CD14-positive monocyte (primary cell): ENCODE measurements at regions not wholly inside any gene's neighbourhood (a gene's known extent, or its start where the extent isn't known, plus 50 kb on each side); places are given as distances from the start of the nearest gene placed in this dataset.

Experiments used
- DNase-seq, 3 donors: peaks; one replicate each; pipeline ENCODE4 v3.0.0-alpha.2; 2011 to 2022
- H2AFZ ChIP-seq: 2 replicates; pipeline ENCODE4 v1.6.0; 2012; ENCODE audit warnings: mild to moderate bottlenecking, low read depth, low read length, inconsistent platforms; ENCODE audit not compliant: insufficient read depth, poor library complexity, severe bottlenecking
- H3K27ac ChIP-seq, 2 donors: 1 replicate in 1 of 2; 2 replicates in 1 of 2; pipeline ENCODE4 v1.5.1; 2012 to 2013; ENCODE audit warnings: low read length in 2 of 2, control low read depth in 1 of 2, inconsistent platforms in 1 of 2, low read depth in 1 of 2, mild to moderate bottlenecking in 1 of 2
- H3K27me3 ChIP-seq, 2 donors: one replicate each; pipeline versions ENCODE4 v1.6.0 to v1.6.1; 2011 to 2013; ENCODE audit warnings: low read length in 2 of 2; ENCODE audit not compliant: control insufficient read depth in 2 of 2, insufficient read depth in 2 of 2
- H3K36me3 ChIP-seq, 2 donors: replicated peaks in 1 of 2; 1 replicate in 1 of 2; 2 replicates in 1 of 2; pipeline versions ENCODE4 v1.5.1 to v1.6.1; 2012 to 2013; ENCODE audit warnings: low read length in 2 of 2, control low read depth in 1 of 2, inconsistent platforms in 1 of 2, mild to moderate bottlenecking in 1 of 2; ENCODE audit not compliant: insufficient read depth in 2 of 2, control insufficient read depth in 1 of 2
- H3K4me1 ChIP-seq, 2 donors: 1 replicate in 1 of 2; 2 replicates in 1 of 2; pipeline versions ENCODE4 v1.5.1 to v1.6.1; 2012 to 2013; ENCODE audit warnings: low read length in 2 of 2, control low read depth in 1 of 2, inconsistent platforms in 1 of 2, mild to moderate bottlenecking in 1 of 2, moderate library complexity in 1 of 2; ENCODE audit not compliant: insufficient read depth in 2 of 2, control insufficient read depth in 1 of 2
- H3K4me2 ChIP-seq: replicated peaks from 2 replicates; pipeline ENCODE3; 2012; ENCODE audit warnings: low read length, moderate library complexity, mild to moderate bottlenecking; ENCODE audit not compliant: poor library complexity, severe bottlenecking; ENCODE audit errors: extremely low read depth
- H3K4me3 ChIP-seq, 3 experiments: fragments of 200-600 bp in 1 of 3; sonication (generic) in 1 of 3; replicated peaks in 1 of 3; 1 replicate in 2 of 3; 2 replicates in 1 of 3; pipeline ENCODE4 v1.5.1; 2011 to 2013; ENCODE audit warnings: low read length in 3 of 3, mild to moderate bottlenecking in 3 of 3, control low read depth in 2 of 3, low read depth in 2 of 3, inconsistent platforms in 1 of 3, moderate library complexity in 1 of 3
- H3K79me2 ChIP-seq: 2 replicates; pipeline ENCODE4 v1.6.0; 2012; ENCODE audit warnings: mild to moderate bottlenecking, control low read depth, inconsistent platforms, low read length, moderate library complexity; ENCODE audit not compliant: insufficient read depth
- H3K9ac ChIP-seq: 2 replicates; pipeline ENCODE4 v1.6.0; 2017; ENCODE audit warnings: low read length, mild to moderate bottlenecking; ENCODE audit not compliant: insufficient read depth, poor library complexity, severe bottlenecking
- H3K9me3 ChIP-seq, 2 donors: replicated peaks in 1 of 2; 1 replicate in 1 of 2; 2 replicates in 1 of 2; pipeline versions ENCODE4 v1.5.1 to v1.6.1; 2012 to 2013; ENCODE audit warnings: low read length in 2 of 2, control low read depth in 1 of 2; ENCODE audit not compliant: control insufficient read depth in 1 of 2, insufficient read depth in 1 of 2
- H4K20me1 ChIP-seq: 2 replicates; pipeline ENCODE4 v1.6.0; 2012; ENCODE audit warnings: mild to moderate bottlenecking, low read length, control low read depth, moderate library complexity; ENCODE audit not compliant: insufficient read depth
- H3K27ac Mint-ChIP-seq, 7 donors: one replicate each; pipeline ENCODE4 v1.8.0; 2020; ENCODE audit warnings: mild to moderate bottlenecking in 7 of 7, mixed read lengths in 7 of 7, moderate library complexity in 6 of 7, inconsistent platforms in 2 of 7
- H3K27me3 Mint-ChIP-seq, 3 donors: one replicate each; pipeline ENCODE4 v1.8.0; 2021 to 2022; ENCODE audit warnings: low read depth in 3 of 3, mild to moderate bottlenecking in 3 of 3, mixed read lengths in 3 of 3, moderate library complexity in 3 of 3, inconsistent platforms in 1 of 3
- H3K36me3 Mint-ChIP-seq, 2 donors: one replicate each; pipeline ENCODE4 v1.8.0; 2020; ENCODE audit warnings: mixed read lengths in 2 of 2, inconsistent platforms in 1 of 2, mild to moderate bottlenecking in 1 of 2
- H3K4me1 Mint-ChIP-seq: one replicate; pipeline ENCODE4 v1.8.0; 2020; ENCODE audit warnings: mild to moderate bottlenecking, mixed read lengths
- H3K4me3 Mint-ChIP-seq, 2 donors: one replicate each; pipeline ENCODE4 v1.8.0; 2020; ENCODE audit warnings: mild to moderate bottlenecking in 2 of 2, mixed read lengths in 2 of 2, moderate library complexity in 1 of 2
- H3K9me3 Mint-ChIP-seq, 7 donors: one replicate each; pipeline ENCODE4 v1.8.0; 2020 to 2022; ENCODE audit warnings: mixed read lengths in 7 of 7, mild to moderate bottlenecking in 6 of 7, moderate library complexity in 6 of 7, inconsistent platforms in 2 of 7
- WGBS: methylation state at CpG from one replicate; pipeline ENCODE4 v1.1.5; 2013; ENCODE audit warnings: missing lambda C conversion rate; ENCODE audit not compliant: insufficient coverage; 5-methylcytosine and 5-hydroxymethylcytosine counted together
- intact Hi-C, 2 donors: fragments of 100-400 bp; cut with micrococcal nuclease; formaldehyde crosslinking; loops; one replicate each; pipeline versions ENCODE4 v1.15.0 to v1.15.1; 2023
- TF ChIP-seq, protein P1 (sequence below): fragments of 200-600 bp; IDR thresholded peaks from one replicate; pipeline ENCODE4 v1.8.0; 2022; ENCODE audit warnings: antibody characterized with exemption, mild to moderate bottlenecking

DNA sequence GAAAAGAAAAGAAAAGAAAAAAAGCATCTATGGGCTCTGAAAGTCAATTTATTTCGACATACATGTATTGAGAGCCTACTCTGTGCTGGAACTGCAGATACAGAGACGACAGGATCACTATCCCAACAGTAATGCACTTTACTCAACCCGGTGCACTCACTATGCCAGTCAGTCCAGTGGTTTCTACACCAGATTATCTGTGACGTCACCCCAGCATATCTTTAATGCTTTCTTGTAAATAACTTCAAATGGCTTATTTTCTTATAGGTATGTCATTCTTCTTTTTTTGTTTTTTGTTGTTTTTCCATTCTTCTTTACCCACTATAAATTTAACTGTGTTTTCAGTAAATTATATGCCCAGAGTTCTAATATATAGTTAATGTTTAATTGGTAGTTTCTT lies 800.0 kb upstream of the FANCL start:
- H3K27me3 ChIP-seq, result no peaks in the 10 kb centered on the region
- no peak overlapping the region for H3K4me2 ChIP-seq
- no peak overlapping the region for H3K4me3 Mint-ChIP-seq
- no peaks in the 10 kb centered on the region for H3K79me2 ChIP-seq
- TF ChIP-seq, protein P1, sequence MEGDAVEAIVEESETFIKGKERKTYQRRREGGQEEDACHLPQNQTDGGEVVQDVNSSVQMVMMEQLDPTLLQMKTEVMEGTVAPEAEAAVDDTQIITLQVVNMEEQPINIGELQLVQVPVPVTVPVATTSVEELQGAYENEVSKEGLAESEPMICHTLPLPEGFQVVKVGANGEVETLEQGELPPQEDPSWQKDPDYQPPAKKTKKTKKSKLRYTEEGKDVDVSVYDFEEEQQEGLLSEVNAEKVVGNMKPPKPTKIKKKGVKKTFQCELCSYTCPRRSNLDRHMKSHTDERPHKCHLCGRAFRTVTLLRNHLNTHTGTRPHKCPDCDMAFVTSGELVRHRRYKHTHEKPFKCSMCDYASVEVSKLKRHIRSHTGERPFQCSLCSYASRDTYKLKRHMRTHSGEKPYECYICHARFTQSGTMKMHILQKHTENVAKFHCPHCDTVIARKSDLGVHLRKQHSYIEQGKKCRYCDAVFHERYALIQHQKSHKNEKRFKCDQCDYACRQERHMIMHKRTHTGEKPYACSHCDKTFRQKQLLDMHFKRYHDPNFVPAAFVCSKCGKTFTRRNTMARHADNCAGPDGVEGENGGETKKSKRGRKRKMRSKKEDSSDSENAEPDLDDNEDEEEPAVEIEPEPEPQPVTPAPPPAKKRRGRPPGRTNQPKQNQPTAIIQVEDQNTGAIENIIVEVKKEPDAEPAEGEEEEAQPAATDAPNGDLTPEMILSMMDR, result no peak
- no peak overlapping the region for H2AFZ ChIP-seq
- H3K36me3 Mint-ChIP-seq, result no peaks in the 10 kb centered on the region
- H4K20me1 ChIP-seq, result no peaks in the 10 kb centered on the region
- no peaks in the 10 kb centered on the region for H3K36me3 ChIP-seq
- H3K4me1 Mint-ChIP-seq, result no peaks in the 10 kb centered on the region
- intact Hi-C loops, result no loop called here
- H3K9ac ChIP-seq, result no peak overlapping the region
- WGBS, result no CpG with 5 or more reads among the region's 4 CpGs
- no peak overlapping the region for H3K27ac Mint-ChIP-seq
- H3K9me3 Mint-ChIP-seq, result peaks cover 0 to 12% (median 3%) of the 10 kb centered on the region in 7 donors
- H3K4me1 ChIP-seq, result no peaks in the 10 kb centered on the region
- DNase-seq, result no peak
- H3K27ac ChIP-seq, result no peak overlapping the region
- no peaks in the 10 kb centered on the region for H3K9me3 ChIP-seq
- no peaks in the 10 kb centered on the region for H3K27me3 Mint-ChIP-seq
- H3K4me3 ChIP-seq, result no peak overlapping the region

DNA sequence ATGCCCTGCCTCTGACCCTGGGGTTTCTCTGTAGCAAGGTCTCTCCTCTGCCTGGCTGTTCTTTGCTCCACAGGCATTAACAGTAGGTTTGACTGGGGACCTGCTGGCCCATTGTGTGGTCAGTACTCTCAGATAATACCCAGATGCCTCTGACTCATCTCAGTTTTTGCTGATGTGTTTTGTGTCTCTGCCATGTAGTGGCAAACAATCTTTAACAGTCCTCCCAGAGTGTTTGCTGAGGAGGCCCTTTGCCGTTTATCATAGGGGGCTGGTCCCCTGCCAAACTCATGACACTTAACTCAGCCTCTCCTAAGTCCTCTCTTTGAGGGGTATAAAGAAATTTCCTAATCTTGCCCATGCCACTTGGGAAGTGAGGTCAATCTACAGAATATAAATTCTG lies 793.7 kb upstream of the FANCL start:
- H3K36me3 ChIP-seq, result no peaks in the 10 kb centered on the region
- no peaks in the 10 kb centered on the region for H3K4me1 ChIP-seq
- H3K9ac ChIP-seq, result no peak overlapping the region
- no peaks in the 10 kb centered on the region for H3K79me2 ChIP-seq
- WGBS, result no CpG with 5 or more reads among the region's 1 CpG
- no peak for DNase-seq
- H3K9me3 ChIP-seq, result no peaks in the 10 kb centered on the region
- Mint-ChIP-seq H3K27ac (no peak overlapping the region), H3K9me3 (peaks cover 0 to 9% (median 2%) of the 10 kb centered on the region in 7 donors), H3K36me3 (no peaks in the 10 kb centered on the region), H3K4me1 (no peaks in the 10 kb centered on the region), H3K27me3 (no peaks in the 10 kb centered on the region), H3K4me3 (no peak overlapping the region)
- H3K4me3 ChIP-seq, result no peak overlapping the region
- intact Hi-C loops, result no loop called here
- no peaks in the 10 kb centered on the region for H4K20me1 ChIP-seq
- no peak overlapping the region for H3K27ac ChIP-seq
- no peak overlapping the region for H3K4me2 ChIP-seq
- H2AFZ ChIP-seq, result no peak overlapping the region
- H3K27me3 ChIP-seq, result no peaks in the 10 kb centered on the region
- TF ChIP-seq, protein P1, result no peak
